ENCODE measurements at regions not wholly inside any gene's neighbourhood (a gene's known extent, or its start where the extent isn't known, plus 50 kb on each side); places are given as distances from the start of the nearest gene placed in this dataset.

DNA sequence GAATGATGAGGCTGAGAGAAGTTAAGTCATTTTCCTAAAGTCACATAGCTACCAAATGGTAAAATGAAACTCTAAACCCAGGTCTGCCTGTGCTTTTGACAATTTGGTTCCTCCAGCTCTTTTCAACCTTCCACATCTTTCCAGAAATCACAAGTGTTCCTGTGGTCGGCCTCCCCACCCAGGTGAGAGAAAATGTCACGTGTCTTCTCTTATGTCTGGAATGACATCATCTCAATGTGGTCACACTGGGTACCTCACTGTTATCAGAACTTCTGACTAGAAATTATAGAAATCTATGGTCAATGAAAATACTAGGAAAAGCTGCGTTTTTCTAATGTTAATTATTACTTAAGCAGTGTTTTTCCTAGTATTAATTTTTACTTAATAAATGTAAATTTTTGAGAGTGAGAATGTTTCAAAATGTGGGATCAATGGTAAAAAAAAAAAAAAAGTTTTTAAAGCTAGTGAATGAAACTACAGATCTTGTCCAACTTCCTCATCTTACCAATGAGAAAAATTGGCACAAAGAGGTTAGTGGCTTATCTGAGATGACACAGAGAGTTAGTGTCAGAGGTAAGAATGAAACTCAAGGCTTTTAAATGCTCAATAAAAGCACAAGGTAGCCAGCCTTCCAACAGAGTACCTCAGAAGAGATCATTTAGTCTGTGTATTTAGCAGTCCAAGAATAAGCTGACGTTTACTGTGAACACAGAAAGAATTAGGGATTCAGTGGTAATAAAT, 228.7 kb upstream of the NR4A3 start:
- no peak for DNase-seq

DNA sequence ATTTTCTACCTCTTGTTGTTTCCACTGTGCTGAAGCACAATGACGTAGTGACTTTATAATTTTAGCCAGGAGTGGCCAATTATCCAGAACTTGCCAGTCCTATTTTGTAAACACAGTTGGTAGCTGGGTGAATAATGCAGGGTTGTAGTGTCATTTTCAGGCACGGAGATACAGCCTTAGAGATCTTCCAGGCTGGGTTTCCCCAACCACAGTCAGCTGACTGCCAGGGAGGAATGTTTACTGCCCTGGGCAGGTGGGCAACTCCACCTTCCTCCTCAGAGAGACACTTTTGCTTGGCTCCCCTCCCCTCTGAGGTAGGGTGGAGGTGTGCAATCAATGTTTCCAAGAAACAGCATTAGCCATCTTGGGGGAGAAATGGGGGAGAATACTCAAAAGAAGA, 228.1 kb upstream of the NR4A3 start:
- DNase-seq = no peak

DNA sequence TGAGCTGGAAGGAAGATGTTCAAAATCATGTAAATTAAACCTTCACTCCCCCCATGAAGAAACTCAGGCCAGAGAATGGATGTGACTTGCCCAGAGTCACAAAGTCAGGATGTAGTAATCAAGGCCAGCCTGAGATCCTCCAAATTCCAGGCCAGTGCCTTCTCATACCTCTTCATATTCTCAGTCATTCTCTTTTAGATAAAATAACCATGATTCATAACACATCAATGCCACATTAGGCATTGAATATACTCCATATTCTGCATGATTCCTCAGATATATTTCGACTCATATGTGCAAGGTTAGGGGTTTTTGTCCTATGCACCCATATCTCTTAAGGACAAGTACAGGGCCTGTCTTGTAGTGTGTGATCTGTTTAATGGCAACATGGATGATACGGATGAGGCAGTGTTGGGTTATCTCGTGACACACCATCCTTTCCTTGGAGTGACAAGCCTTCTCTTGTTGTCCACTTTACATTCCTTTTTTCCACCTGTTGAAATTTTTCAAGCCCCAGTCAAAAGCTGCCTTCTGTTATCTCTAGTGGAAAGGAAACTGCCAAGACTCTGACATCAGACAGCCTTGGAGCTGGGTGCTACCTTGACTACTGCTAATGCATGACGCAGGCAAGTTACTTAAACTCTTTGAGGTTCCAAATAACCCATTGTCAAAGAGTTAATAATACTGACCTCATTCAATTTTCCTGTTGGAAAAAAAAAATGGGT, 227.5 kb upstream of the NR4A3 start:
- DNase-seq = no peak

DNA sequence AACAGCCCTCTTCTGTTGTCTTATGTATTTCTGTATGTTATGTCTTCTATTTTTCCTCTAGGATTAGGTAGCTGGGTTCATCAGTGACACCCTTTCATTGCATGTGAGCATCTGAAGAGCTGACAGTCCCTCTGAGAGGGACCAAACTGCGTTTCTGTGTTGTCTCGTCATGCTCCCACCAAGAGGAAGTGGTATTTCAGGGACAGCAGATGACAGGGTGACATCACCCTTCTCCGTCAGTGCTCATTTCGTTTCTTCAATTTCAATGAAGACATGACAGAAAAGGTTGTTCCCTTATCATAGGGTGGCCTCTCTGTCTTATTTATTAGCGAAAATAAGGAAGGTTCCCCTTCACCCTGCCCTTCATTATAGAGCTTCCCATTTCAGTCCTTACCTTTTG, 225.9 kb upstream of the NR4A3 start:
- peak; percentile 29 for DNase-seq

DNA sequence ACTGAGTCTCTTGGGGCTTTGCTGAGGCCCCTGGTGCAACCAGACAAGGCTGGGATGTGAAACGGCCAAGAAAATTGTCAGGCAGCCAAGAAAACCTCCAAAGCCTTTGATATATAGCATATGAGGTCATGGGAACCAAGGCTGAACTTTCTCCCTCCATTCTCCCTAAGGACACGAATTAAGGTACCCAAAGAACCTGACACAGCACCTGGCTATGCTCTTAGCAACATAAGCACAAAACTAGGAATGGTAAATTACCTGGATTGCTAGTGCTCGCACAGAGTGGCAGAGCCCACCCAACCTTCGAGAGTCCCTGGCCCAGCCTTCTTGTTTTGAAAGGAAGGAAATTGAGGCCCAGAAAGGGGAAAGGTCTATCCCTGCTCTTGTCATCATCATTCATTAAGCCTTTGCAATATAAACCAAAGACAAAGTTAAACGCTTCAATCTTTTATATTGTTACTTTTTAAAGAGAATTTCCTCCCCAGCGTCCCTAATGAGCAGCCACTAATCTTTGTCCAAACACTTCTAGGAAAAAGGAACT, 220.0 kb upstream of the NR4A3 start:
- no peak for DNase-seq

- no peak for DNase-seq
These were observed 218.8 kb upstream of the NR4A3 start for GRCh38 chr9:99602854-99603253.

DNA sequence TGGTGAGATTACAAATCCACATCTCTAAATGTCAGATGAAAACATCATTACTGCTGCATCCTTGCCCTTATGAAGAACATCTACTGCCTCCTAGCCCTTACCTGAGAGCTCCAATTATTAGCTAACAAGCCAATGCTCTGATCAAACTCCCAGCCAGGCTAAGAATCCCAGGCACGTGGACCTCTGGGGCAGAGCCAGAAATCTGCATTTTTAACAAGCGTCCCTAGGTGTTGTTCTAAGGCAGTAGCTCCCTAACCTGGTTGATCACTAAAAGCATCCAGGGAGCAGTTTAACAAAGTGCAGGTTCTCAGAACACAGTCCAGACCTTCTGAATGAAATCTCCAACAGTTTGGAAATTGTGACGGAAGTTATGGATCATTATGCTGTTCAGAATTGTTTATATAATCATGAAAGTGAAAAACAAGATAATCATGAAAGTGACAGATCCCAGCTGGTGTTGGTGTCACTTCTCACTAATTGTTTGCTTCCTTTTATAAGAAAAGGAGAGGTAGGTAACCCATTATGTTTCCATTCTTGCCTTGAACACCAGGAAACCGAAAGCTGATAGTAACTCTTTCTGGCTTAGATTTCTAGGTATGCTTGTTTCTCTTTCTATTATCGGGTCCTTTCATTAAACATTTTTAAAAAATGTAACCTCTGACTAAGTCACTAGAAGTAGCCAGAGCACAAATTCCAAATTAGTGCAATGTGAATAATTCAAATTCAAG, 216.5 kb upstream of the NR4A3 start:
- DNase-seq = no peak

DNA sequence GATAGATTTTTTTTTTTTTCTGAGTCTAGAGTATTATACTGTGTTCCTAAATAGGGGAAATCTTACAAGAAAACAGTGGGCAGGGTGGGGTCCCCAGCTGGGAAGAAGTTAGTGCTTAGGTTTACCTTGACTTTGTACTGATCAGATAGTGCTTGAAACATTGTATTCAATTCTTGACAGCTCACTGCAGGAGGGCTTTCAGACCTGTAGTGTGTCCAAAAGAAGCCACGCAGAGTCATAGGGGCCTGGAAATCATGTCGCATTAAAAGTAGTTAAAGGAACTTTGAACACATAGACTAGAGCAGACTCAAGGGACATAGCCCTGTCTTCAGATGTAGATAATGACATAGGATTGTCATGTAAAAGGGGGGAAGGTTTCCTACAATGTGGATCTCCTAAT, 215.4 kb upstream of the NR4A3 start:
- DNase-seq = no peak

- DNase-seq = no peak
These were observed 214.7 kb upstream of the NR4A3 start for GRCh38 chr9:99606957-99607356.

DNA sequence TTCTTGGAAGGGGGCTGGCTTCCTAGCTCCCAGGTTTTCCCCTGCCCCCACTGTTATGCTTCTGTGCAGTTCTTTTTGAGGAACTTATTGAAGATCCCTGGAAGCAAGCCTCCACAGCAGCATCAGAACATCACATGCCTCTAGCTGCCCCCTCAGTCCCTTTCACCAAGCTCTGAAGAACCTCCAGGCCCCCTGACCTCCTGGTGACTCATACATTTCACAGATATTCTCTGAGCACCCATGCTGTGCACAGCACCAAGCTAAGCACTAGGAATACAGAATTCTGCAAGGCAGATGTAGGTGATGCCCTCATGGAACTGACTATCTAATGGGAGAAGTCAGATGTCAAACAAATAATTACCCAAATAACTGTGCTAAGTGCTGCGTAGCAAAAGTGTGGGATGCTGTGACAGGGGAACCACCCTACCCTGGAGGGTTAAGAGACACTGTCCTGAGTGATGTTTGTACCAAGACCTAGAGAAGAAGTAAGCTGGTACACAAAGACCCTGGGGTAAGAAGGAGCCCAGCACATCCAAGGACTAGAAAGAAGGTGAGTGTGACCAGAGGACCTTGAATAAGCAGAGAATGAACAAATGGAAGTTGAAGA, 213.7 kb upstream of the NR4A3 start:
- no peak for DNase-seq

DNA sequence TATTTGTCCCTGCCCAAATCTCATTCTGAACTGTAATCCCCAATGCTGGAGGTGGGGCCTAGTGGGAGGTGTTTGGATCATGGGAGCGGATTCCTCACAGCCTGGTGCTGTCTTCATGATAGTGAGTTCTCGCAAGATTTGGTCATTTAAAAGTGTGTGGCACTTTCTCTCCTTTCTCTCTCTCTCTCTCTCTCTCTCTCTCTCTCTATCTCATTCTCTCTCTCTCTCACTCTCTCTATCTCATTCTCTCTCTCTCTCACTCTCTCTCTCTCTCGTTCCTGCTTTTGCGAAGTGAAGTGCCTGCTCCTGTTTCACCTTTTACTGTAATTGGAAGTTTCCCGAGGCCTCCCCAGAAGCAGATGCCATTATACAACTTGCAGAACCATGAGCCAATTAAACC, 207.3 kb upstream of the NR4A3 start:
- DNase-seq = no peak

DNA sequence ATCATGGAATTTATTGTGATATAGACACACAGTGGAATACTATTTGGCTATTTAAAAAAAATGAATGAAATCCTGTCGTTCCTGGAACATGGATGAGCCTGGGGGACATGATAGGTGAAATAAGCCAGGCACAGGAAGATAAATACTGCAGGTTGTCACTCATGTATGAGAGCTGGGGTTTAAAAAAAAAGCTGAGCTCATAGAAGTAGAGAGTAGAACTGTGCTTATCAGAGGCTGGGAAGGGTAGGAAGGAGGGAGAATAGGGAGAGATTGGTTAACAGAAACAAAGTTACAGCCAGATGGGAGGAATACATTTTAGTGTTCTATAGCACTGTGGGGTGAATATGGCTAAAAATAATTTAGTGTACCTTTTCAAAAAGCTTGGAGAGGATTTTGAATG, 200.6 kb upstream of the NR4A3 start:
- no peak for DNase-seq

DNA sequence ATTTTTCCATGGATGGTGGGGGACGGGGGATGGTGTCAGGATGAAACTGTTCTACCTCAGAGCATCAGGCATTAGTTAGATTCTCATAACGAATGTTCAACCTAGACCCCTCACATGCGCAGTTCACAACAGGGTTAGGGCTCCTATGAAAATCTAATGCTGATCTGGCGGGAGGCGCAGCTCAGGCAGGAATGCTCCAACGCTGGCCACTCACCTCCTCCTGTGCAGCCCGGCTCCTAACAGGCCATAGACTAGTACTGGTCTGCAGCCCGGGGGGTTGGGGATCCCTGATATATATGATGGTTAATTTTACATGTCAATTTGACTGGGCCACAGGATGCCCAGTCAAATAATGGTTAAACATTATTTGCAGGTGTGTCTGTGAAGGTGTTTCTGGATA, 199.0 kb upstream of the NR4A3 start:
- DNase-seq = no peak

DNA sequence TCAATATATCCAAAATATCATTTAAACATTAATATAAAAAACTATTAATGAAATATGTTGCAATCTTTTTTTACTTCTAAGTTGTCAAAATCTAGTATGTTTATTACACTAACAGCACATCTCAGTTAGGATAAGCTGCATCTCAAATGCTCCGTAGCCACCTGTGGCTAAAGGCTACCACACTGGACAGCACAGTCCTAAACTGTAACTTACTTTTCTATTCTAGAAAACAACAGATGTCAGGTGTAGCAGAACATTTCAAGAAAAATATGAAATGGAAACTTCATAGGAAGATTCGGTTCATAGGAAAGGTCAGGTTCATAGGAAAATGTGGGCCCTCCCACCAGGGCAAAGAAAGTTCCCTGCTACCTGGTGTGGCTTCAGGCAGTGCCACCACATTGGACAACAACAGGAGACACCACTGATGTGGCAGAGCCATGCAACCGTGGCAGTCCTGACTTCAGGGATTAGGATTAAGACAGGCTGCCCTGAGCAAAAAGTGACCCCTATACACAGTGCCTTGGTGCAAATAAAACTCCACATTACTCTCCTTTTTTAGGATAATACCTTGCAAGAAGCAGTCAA, 197.8 kb upstream of the NR4A3 start:
- no peak for DNase-seq

GRCh38 chr9:99624499-99625233, 197.0 kb upstream of the NR4A3 start:
- no peak for DNase-seq

GRCh38 chr9:99626426-99626825, 195.3 kb upstream of the NR4A3 start:
- peak; percentile 3 for DNase-seq

DNA sequence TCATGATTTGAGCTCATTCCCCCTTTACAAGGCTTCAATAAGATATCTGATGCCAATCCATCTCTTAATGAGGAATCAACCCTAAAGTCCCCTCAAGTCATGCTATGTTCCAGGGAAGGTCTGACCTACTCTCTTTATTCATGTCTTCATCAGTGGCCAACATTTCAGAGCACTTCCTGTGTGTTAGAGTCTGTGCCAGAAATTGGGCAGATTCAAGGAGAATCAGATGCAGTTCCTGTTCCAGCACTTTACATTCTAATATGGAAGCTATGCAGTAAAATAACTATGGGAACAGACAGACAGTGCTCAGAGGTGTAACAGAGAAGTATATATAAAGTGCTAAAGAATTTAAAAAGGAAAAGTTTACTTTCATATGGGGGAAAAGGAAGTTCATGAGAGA, 193.4 kb upstream of the NR4A3 start:
- DNase-seq = no peak

DNA sequence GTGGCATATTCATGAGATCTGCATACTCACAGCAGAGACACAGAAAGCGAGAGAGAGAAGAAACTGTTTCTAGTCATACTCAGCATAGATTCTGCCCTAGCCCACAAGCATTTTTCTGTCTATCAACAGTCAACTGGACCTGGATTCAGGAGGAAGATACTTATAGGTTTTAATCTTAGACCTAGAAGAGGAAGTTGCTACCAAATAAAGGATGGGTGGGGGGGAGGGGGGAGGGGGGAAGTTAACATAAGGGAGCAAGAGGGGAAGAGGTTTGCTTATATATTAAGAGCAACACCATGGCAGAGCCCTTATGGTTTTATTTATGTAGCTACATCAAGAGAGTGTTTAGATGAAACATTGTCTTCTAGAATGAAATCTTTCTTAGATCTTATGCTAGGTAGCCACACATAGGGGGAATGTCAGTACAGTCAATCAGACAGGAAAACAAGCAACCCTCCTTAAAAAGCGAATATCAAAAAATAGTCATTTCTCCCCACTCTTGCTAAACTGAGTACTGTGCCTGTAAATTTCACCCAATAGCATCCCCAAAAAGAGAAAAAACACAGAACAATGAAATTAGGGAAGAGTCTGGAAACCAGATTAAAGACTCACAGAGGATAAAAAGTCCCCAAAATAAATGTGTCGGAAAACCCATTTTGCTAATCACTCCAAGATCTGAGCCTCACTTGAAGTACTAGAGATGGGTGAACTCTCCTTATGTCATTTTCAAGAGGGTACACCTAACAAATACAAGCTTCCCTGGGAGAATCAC, 192.7 kb upstream of the NR4A3 start:
- no peak for DNase-seq

DNA sequence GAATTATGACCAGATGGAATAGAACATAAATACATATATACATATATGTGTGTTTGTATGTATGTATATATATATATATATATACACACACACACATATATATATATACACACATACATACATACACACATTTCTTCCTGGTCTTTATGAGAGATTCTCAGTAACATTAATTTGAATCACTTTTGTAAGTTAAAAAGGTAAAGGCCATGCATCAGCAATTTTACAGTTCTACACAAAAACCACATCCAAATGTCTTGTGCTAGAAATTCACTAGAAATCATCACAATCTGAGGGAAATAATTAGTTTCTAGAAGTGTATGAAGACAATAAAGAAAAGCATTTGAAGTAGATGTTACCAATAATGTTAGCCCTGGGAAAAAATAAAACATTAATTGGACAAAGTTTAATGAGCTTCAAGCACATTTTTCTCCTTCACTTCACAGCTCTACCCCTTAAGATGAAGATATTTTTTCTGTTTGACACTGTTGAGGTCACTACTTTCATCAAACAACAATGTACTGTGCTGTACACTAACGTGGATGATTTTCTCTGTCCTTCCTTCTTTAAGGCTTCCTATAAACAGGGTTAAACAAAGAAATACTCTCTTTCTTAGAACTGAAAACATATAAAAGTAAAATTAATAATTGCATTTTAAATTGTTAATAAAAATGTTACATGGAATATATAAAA, 189.2 kb upstream of the NR4A3 start:
- DNase-seq = no peak

DNA sequence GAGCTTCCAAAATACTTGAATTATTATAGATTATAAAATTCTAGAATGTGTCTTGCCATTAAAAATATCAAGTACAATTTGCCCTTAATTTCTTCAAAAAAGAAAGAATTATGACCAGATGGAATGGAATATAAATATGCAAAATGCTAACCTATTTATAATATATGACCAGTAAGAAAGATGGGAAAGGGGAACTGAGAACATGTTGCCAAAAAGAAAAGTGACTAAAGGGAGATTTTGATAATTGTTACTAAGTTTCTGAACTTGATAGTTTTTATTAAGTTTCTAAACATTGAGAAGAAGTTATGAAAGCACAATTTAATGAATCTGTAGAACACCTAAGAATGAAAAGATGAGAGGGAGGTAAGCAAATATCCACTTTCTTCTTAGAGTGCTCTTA, 188.4 kb upstream of the NR4A3 start:
- no peak for DNase-seq

- no peak for DNase-seq
These were observed 187.5 kb upstream of the NR4A3 start for GRCh38 chr9:99634186-99634585.

Data from CD4-positive, alpha-beta T cell treated with Interleukin-21 for 1 hour (primary cell).